B cell (primary cell): ENCODE measurements at regions not wholly inside any gene's neighbourhood (a gene's known extent, or its start where the extent isn't known, plus 50 kb on each side); places are given as distances from the start of the nearest gene placed in this dataset.

Experiments used
- ATAC-seq: fragments of 200-7000 bp; cut with Tn5 transposase; one replicate; pipeline ENCODE4 v1.10.0; 2021; ENCODE audit warnings: low read depth, mild to moderate bottlenecking, moderate number of reproducible peaks, moderate library complexity
- CTCF ChIA-PET: fragments of 350-600 bp; sonication (Branson Sonifier 250); formaldehyde crosslinking; loops from one replicate; lab custom pipeline; 2021; ENCODE audit warnings: antibody characterized with exemption, inconsistent platforms; lab: Charles Lee
- POLR2A ChIA-PET: fragments of 350-600 bp; sonication (Branson Sonifier 250); formaldehyde crosslinking; loops from one replicate; lab custom pipeline; 2021; ENCODE audit warnings: antibody characterized with exemption; lab: Charles Lee
- DNase-seq: peaks from one replicate; pipeline ENCODE4 v3.0.0; 2013
- H2AFZ ChIP-seq: 2 replicates; pipeline ENCODE4 v1.6.1; 2012; ENCODE audit warnings: mild to moderate bottlenecking, low read depth, low read length; ENCODE audit not compliant: insufficient read depth, poor library complexity, severe bottlenecking
- H3K27ac ChIP-seq, 2 donors: 1 replicate in 1 of 2; 2 replicates in 1 of 2; pipeline ENCODE4 v1.5.1; 2012 to 2013; ENCODE audit warnings: low read length in 2 of 2, mild to moderate bottlenecking in 2 of 2, moderate library complexity in 1 of 2
- H3K27me3 ChIP-seq, 4 experiments: fragments of 200-600 bp in 1 of 4; sonication (generic) in 1 of 4; replicated peaks in 1 of 4; 1 replicate in 2 of 4; 2 replicates in 2 of 4; pipeline versions ENCODE4 v1.6.1 to v1.7.0; 2013 to 2016; ENCODE audit warnings: low read length in 3 of 4, mild to moderate bottlenecking in 2 of 4, mixed read lengths in 1 of 4, moderate library complexity in 1 of 4; ENCODE audit not compliant: insufficient read depth in 4 of 4, control insufficient read depth in 3 of 4; ENCODE audit errors: control extremely low read depth in 1 of 4
- H3K36me3 ChIP-seq, 2 experiments: replicated peaks in 1 of 2; 1 replicate in 1 of 2; 2 replicates in 1 of 2; pipeline versions ENCODE4 v1.6.1 to v1.7.1; 2013; ENCODE audit warnings: low read length in 1 of 2; ENCODE audit not compliant: insufficient read depth in 2 of 2, control insufficient read depth in 1 of 2; ENCODE audit errors: control extremely low read depth in 1 of 2, extremely low read depth in 1 of 2
- H3K4me1 ChIP-seq, 2 donors: fragments of 200-600 bp in 1 of 2; sonication (generic) in 1 of 2; 1 replicate in 1 of 2; 2 replicates in 1 of 2; pipeline versions ENCODE4 v1.5.1 to v1.6.1; 2013 to 2017; ENCODE audit warnings: low read length in 2 of 2; ENCODE audit not compliant: control insufficient read depth in 2 of 2, insufficient read depth in 2 of 2
- H3K4me2 ChIP-seq: replicated peaks from 2 replicates; pipeline ENCODE3; 2012; ENCODE audit warnings: mild to moderate bottlenecking, low read depth, low read length; ENCODE audit not compliant: poor library complexity, severe bottlenecking
- H3K4me3 ChIP-seq, 5 experiments: fragments of 200-600 bp in 1 of 5; sonication (generic) in 1 of 5; 1 replicate in 3 of 5; 2 replicates in 2 of 5; pipeline versions ENCODE4 v1.5.1 to v1.7.0; 2011 to 2016; ENCODE audit warnings: low read length in 4 of 5, mild to moderate bottlenecking in 4 of 5, low read depth in 2 of 5, control low read depth in 1 of 5, moderate library complexity in 1 of 5; ENCODE audit not compliant: insufficient read depth in 1 of 5; ENCODE audit errors: control extremely low read depth in 1 of 5, extremely low read depth in 1 of 5
- H3K79me2 ChIP-seq: fragments of 200-600 bp; sonication (generic); one replicate; pipeline ENCODE4 v1.6.0; 2016; ENCODE audit warnings: low read length; ENCODE audit not compliant: control insufficient read depth, insufficient read depth
- H3K9ac ChIP-seq: fragments of 200-600 bp; sonication (generic); 2 replicates; pipeline ENCODE4 v1.6.1; 2017; ENCODE audit warnings: mild to moderate bottlenecking, low read length, moderate library complexity
- H3K9me3 ChIP-seq, 3 donors: one replicate each; pipeline versions ENCODE4 v1.6.1 to v1.7.1; 2013; ENCODE audit warnings: low read length in 2 of 3; ENCODE audit not compliant: control insufficient read depth in 2 of 3, insufficient read depth in 1 of 3; ENCODE audit errors: control extremely low read depth in 1 of 3
- H4K20me1 ChIP-seq: 2 replicates; pipeline ENCODE4 v1.6.0; 2012; ENCODE audit warnings: mild to moderate bottlenecking, low read length; ENCODE audit not compliant: insufficient read depth, control insufficient read depth, poor library complexity, severe bottlenecking
- H3K27ac Mint-ChIP-seq: one replicate; pipeline ENCODE4 v1.8.0; 2021; ENCODE audit warnings: mixed read lengths
- H3K27me3 Mint-ChIP-seq: one replicate; pipeline ENCODE4 v1.8.0; 2021; ENCODE audit warnings: mixed read lengths
- H3K4me1 Mint-ChIP-seq: one replicate; pipeline ENCODE4 v1.8.0; 2021; ENCODE audit warnings: mixed read lengths
- H3K4me3 Mint-ChIP-seq: one replicate; pipeline ENCODE4 v1.8.0; 2021; ENCODE audit warnings: mixed read lengths
- H3K9me3 Mint-ChIP-seq: one replicate; pipeline ENCODE4 v1.8.0; 2022; ENCODE audit warnings: mixed read lengths; ENCODE audit not compliant: insufficient read depth
- EZH2 ChIP-seq: IDR thresholded peaks from 2 replicates; pipeline ENCODE4 v1.6.1; 2012; ENCODE audit warnings: borderline replicate concordance, low read depth, mild to moderate bottlenecking, moderate library complexity, low read length; ENCODE audit not compliant: insufficient read depth, poor library complexity, severe bottlenecking
- WGBS: methylation state at CpG from one replicate; pipeline ENCODE4 v1.1.5; 2013; ENCODE audit warnings: missing lambda C conversion rate; ENCODE audit not compliant: insufficient coverage; 5-methylcytosine and 5-hydroxymethylcytosine counted together
- intact Hi-C: fragments of 100-400 bp; cut with micrococcal nuclease; formaldehyde crosslinking; loops from one replicate; pipeline ENCODE4 v1.10.0; 2022
- TF ChIP-seq, protein P1 (sequence below): fragments of 200-600 bp; IDR thresholded peaks from one replicate; pipeline ENCODE4 v1.8.0; 2022; ENCODE audit warnings: antibody characterized with exemption, mild to moderate bottlenecking

DNA sequence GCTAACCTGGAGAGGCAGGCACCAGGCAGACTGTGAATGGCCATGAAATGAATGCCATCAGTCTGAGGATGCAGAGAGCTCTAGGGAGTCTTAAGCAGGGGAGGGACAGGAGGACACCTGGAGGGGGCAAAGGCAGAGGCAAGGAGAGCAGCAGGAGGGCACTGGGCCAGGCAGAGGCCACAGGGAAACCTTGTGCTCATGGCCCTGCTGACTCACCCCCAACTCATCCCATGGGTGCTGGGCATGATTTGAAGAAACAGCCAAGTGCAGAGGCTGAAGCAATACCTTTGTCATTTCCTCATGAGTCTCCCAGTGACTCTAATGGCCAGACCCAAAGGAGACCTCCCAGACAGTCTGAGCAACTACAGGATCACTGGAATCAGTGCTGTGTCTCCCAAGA, 141.4 kb downstream of the TMEM132E start:
- H3K9me3 ChIP-seq: no peaks in the 10 kb centered on the region
- H3K4me3 Mint-ChIP-seq: no peak overlapping the region
- intact Hi-C loops: no loop called here
- TF ChIP-seq EZH2: no peak
- H3K79me2 ChIP-seq: no peaks in the 10 kb centered on the region
- POLR2A ChIA-PET: no interaction called here
- ATAC-seq (no peak), DNase-seq (no peak)
- no peak overlapping the region for H2AFZ ChIP-seq
- peaks cover 0 to 4% (median 0%) of the 10 kb centered on the region in 4 experiments for H3K27me3 ChIP-seq
- no peak overlapping the region for H3K27ac Mint-ChIP-seq
- no peak overlapping the region for H3K9ac ChIP-seq
- no peaks in the 10 kb centered on the region for H4K20me1 ChIP-seq
- H3K4me1 Mint-ChIP-seq: no peaks in the 10 kb centered on the region
- H3K9me3 Mint-ChIP-seq: no peaks in the 10 kb centered on the region
- no peaks in the 10 kb centered on the region for H3K36me3 ChIP-seq
- no peak overlapping the region for H3K4me2 ChIP-seq
- no peak overlapping the region for H3K4me3 ChIP-seq
- CTCF ChIA-PET: no interaction called here
- no peak overlapping the region for H3K27ac ChIP-seq
- peaks cover 4% of the 10 kb centered on the region for H3K27me3 Mint-ChIP-seq
- H3K4me1 ChIP-seq: no peaks in the 10 kb centered on the region

DNA sequence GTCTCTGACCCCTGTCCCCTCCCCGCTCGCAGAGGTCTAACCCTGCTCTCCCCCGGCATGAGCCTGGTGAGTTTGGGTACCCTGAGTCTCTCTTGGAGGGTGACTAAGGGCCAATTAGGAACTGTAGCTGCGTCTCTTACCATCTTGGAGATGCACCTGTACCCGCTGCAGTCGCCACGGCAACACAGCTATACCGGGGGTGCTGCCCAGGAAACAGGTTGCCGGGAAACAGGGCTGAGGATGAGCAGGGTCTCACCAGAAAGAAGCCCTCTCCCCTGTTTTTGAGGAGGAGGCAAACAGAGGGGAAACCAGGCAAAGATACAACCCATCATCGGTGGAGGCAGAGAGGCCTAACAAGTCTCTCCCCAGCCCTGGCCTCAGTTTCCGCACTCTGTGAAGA, 140.2 kb downstream of the TMEM132E start:
- peaks cover 0 to 4% (median 0%) of the 10 kb centered on the region in 4 experiments for H3K27me3 ChIP-seq
- no peaks in the 10 kb centered on the region for H4K20me1 ChIP-seq
- intact Hi-C loops: no loop called here
- no peaks in the 10 kb centered on the region for H3K36me3 ChIP-seq
- ChIA-PET CTCF (no interaction called here), POLR2A (no interaction called here)
- H3K79me2 ChIP-seq: no peaks in the 10 kb centered on the region
- H3K4me1 ChIP-seq: no peaks in the 10 kb centered on the region
- Mint-ChIP-seq H3K4me1 (no peaks in the 10 kb centered on the region), H3K27me3 (peaks cover 4% of the 10 kb centered on the region), H3K4me3 (no peak overlapping the region), H3K9me3 (no peaks in the 10 kb centered on the region), H3K27ac (no peak overlapping the region)
- TF ChIP-seq EZH2: no peak
- TF ChIP-seq, protein P1, sequence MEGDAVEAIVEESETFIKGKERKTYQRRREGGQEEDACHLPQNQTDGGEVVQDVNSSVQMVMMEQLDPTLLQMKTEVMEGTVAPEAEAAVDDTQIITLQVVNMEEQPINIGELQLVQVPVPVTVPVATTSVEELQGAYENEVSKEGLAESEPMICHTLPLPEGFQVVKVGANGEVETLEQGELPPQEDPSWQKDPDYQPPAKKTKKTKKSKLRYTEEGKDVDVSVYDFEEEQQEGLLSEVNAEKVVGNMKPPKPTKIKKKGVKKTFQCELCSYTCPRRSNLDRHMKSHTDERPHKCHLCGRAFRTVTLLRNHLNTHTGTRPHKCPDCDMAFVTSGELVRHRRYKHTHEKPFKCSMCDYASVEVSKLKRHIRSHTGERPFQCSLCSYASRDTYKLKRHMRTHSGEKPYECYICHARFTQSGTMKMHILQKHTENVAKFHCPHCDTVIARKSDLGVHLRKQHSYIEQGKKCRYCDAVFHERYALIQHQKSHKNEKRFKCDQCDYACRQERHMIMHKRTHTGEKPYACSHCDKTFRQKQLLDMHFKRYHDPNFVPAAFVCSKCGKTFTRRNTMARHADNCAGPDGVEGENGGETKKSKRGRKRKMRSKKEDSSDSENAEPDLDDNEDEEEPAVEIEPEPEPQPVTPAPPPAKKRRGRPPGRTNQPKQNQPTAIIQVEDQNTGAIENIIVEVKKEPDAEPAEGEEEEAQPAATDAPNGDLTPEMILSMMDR: no peak
- WGBS: 92% methylated on average over 6 of the region's 11 CpGs
- DNase-seq: no peak
- H3K27ac ChIP-seq: no peak overlapping the region
- H3K4me3 ChIP-seq: no peak overlapping the region
- no peak for ATAC-seq
- H3K9me3 ChIP-seq: no peaks in the 10 kb centered on the region
- H3K4me2 ChIP-seq: no peak overlapping the region
- no peak overlapping the region for H3K9ac ChIP-seq
- H2AFZ ChIP-seq: no peak overlapping the region
